Neural cell (in vitro differentiated cells): ENCODE measurements at regions not wholly inside any gene's neighbourhood (a gene's known extent, or its start where the extent isn't known, plus 50 kb on each side); places are given as distances from the start of the nearest gene placed in this dataset.

Source experiments
- H2AFZ ChIP-seq: fragments of 200-600, 300-800 bp; sonication (generic), shearing (Covaris generic); 2 replicates; pipeline ENCODE4 v1.6.0; 2014; ENCODE audit warnings: low read depth, mild to moderate bottlenecking, antibody characterized with exemption, low read length, moderate library complexity
- H3F3A ChIP-seq: fragments of 200-600 bp; shearing (Covaris generic); 2 replicates; pipeline ENCODE4 v1.6.1; 2016; ENCODE audit warnings: mild to moderate bottlenecking, moderate library complexity, mixed read lengths, antibody characterized with exemption, low read length; ENCODE audit not compliant: insufficient read depth, poor library complexity, severe bottlenecking
- H3K27ac ChIP-seq: fragments of 200-600, 300-800 bp; sonication (generic), shearing (Covaris generic); 2 replicates; pipeline ENCODE4 v1.5.1; 2014; ENCODE audit warnings: mild to moderate bottlenecking, low read length, moderate library complexity
- H3K27me3 ChIP-seq: fragments of 300-800, 200-600 bp; sonication (generic), shearing (Covaris generic); 2 replicates; pipeline ENCODE4 v1.6.0; 2014; ENCODE audit warnings: mild to moderate bottlenecking, low read depth, low read length, moderate library complexity; ENCODE audit not compliant: insufficient read depth
- H3K36me3 ChIP-seq: fragments of 300-800, 200-600 bp; sonication (generic), shearing (Covaris generic); 2 replicates; pipeline ENCODE4 v1.5.1; 2014; ENCODE audit warnings: mild to moderate bottlenecking, antibody characterized with exemption, low read length, moderate library complexity; ENCODE audit not compliant: insufficient read depth
- H3K4me2 ChIP-seq: fragments of 300-800, 200-600 bp; sonication (generic), shearing (Covaris generic); 2 replicates; pipeline ENCODE4 v1.6.0; 2014; ENCODE audit warnings: mild to moderate bottlenecking, low read length
- H3K4me3 ChIP-seq: fragments of 300-800, 200-600 bp; sonication (generic), shearing (Covaris generic); 2 replicates; pipeline ENCODE4 v1.5.1; 2014; ENCODE audit warnings: mild to moderate bottlenecking, low read length, moderate library complexity
- H3K79me2 ChIP-seq: fragments of 200-600 bp; shearing (Covaris generic); replicated peaks from 2 replicates; pipeline ENCODE4 v1.6.0; 2014; ENCODE audit warnings: mild to moderate bottlenecking, low read length, moderate library complexity; ENCODE audit not compliant: insufficient read depth
- H3K9ac ChIP-seq: fragments of 300-800, 200-600 bp; sonication (generic), shearing (Covaris generic); 2 replicates; pipeline ENCODE4 v1.6.1; 2016; ENCODE audit warnings: mild to moderate bottlenecking, low read length, mixed read lengths
- H3K9me2 ChIP-seq: fragments of 200-600 bp; shearing (Covaris generic); 2 replicates; pipeline ENCODE4 v1.6.1; 2016; ENCODE audit warnings: mild to moderate bottlenecking, low read length, mixed read lengths; ENCODE audit not compliant: insufficient read depth
- H3K9me3 ChIP-seq: fragments of 200-600, 300-800 bp; sonication (generic), shearing (Covaris generic); 2 replicates; pipeline ENCODE4 v1.6.1; 2016; ENCODE audit warnings: mild to moderate bottlenecking, mixed run types, low read length, moderate library complexity, mixed read lengths
- H4K20me1 ChIP-seq: fragments of 200-600 bp; shearing (Covaris generic); 2 replicates; pipeline ENCODE4 v1.6.1; 2016; ENCODE audit warnings: mild to moderate bottlenecking, mixed run types; ENCODE audit not compliant: insufficient read depth
- CTCF ChIP-seq: fragments of 450-650 bp; IDR thresholded peaks from 2 replicates; pipeline ENCODE4 v1.5.1; 2014; ENCODE audit warnings: antibody characterized with exemption, mild to moderate bottlenecking, moderate library complexity; ENCODE audit not compliant: poor library complexity, severe bottlenecking
- EP300 ChIP-seq: fragments of 450-650 bp; conservative IDR thresholded peaks from 2 replicates; pipeline ENCODE4 v1.6.1; 2014; ENCODE audit warnings: antibody characterized with exemption, mild to moderate bottlenecking, moderate library complexity; ENCODE audit not compliant: poor library complexity, severe bottlenecking
- EZH2 ChIP-seq: fragments of 200-600, 300-800 bp; shearing (Covaris generic), sonication (generic); IDR thresholded peaks from 2 replicates; pipeline ENCODE4 v1.6.1; 2014; ENCODE audit warnings: antibody characterized with exemption, low read length, borderline replicate concordance, mild to moderate bottlenecking; ENCODE audit not compliant: insufficient read depth, poor library complexity, severe bottlenecking
- MXI1 ChIP-seq: fragments of 450-650 bp; conservative IDR thresholded peaks from 2 replicates; pipeline ENCODE4 v1.6.1; 2014; ENCODE audit warnings: antibody characterized with exemption, mild to moderate bottlenecking; ENCODE audit not compliant: poor library complexity, severe bottlenecking
- POLR2AphosphoS5 ChIP-seq: IDR thresholded peaks from 2 replicates; pipeline ENCODE4 v1.6.1; 2012
- RAD21 ChIP-seq: fragments of 450-650 bp; conservative IDR thresholded peaks from 2 replicates; pipeline ENCODE4 v1.6.1; 2014; ENCODE audit warnings: antibody characterized with exemption, mild to moderate bottlenecking, moderate library complexity
- REST ChIP-seq: IDR thresholded peaks from 2 replicates; pipeline ENCODE4 v1.6.1; 2012; ENCODE audit warnings: borderline replicate concordance
- SMC3 ChIP-seq: fragments of 450-650 bp; conservative IDR thresholded peaks from 2 replicates; pipeline ENCODE4 v1.6.1; 2014; ENCODE audit warnings: antibody characterized with exemption, mild to moderate bottlenecking, moderate library complexity; ENCODE audit not compliant: poor library complexity

GRCh38 chr19:28981518-28981917 lies 231.4 kb downstream of the UQCRFS1 start:
- H2AFZ ChIP-seq = no peak overlapping the region
- H3F3A ChIP-seq = no peaks in the 10 kb centered on the region
- H3K27me3 ChIP-seq = no peaks in the 10 kb centered on the region
- no peaks in the 10 kb centered on the region for H3K79me2 ChIP-seq
- no peaks in the 10 kb centered on the region for H3K9me3 ChIP-seq
- no peak overlapping the region for H3K4me2 ChIP-seq
- no peak overlapping the region for H3K9ac ChIP-seq
- H3K9me2 ChIP-seq = no peaks in the 10 kb centered on the region
- TF ChIP-seq RAD21 (no peak), POLR2AphosphoS5 (no peak), REST (no peak), CTCF (no peak)
- no peak overlapping the region for H3K4me3 ChIP-seq
- no peaks in the 10 kb centered on the region for H3K36me3 ChIP-seq
- H4K20me1 ChIP-seq = no peaks in the 10 kb centered on the region
- no peak overlapping the region for H3K27ac ChIP-seq

- peak overlapping the region; percentile 11 for H3K9ac ChIP-seq
- H2AFZ ChIP-seq = no peak overlapping the region
- H3K9me3 ChIP-seq = no peaks in the 10 kb centered on the region
- H3K79me2 ChIP-seq = no peaks in the 10 kb centered on the region
- H4K20me1 ChIP-seq = no peaks in the 10 kb centered on the region
- peak overlapping the region; percentile 70 for H3K27ac ChIP-seq
- TF ChIP-seq MXI1 (no peak), RAD21 (peak; percentile 28), SMC3 (peak; percentile 32), REST (peak; percentile 93), EP300 (peak; percentile 59), POLR2AphosphoS5 (peak; percentile 76), CTCF (peak; percentile 42), EZH2 (no peak)
- H3K4me3 ChIP-seq = peak overlapping the region; percentile 41
- H3K4me2 ChIP-seq = peak overlapping the region; percentile 8
- H3F3A ChIP-seq = no peaks in the 10 kb centered on the region
- no peaks in the 10 kb centered on the region for H3K36me3 ChIP-seq
- no peaks in the 10 kb centered on the region for H3K27me3 ChIP-seq
- H3K9me2 ChIP-seq = no peaks in the 10 kb centered on the region
Observed at GRCh38 chr19:28980236-28980868, 232.6 kb downstream of the UQCRFS1 start.
